Gastrocnemius medialis (tissue), 4 donors: ENCODE measurements at regions not wholly inside any gene's neighbourhood (a gene's known extent, or its start where the extent isn't known, plus 50 kb on each side); places are given as distances from the start of the nearest gene placed in this dataset.

Source experiments
- ATAC-seq, 2 donors: fragments of 150-250 bp; one replicate each; pipeline ENCODE4 v1.9.1; 2016
- DNase-seq, 2 donors: peaks; one replicate each; pipeline ENCODE4 v3.0.0-alpha.2; 2019
- H3K27ac ChIP-seq, 4 donors: fragments of 200-600 bp; sonication (generic); 1 replicate in 1 of 4; 2 replicates in 3 of 4; pipeline ENCODE4 v1.5.1; 2016 to 2018; ENCODE audit warnings: mild to moderate bottlenecking in 2 of 4, moderate library complexity in 1 of 4
- H3K27me3 ChIP-seq, 3 donors: fragments of 200-600 bp; sonication (generic) in 2 of 3; 1 replicate in 1 of 3; 2 replicates in 2 of 3; pipeline versions ENCODE4 v1.5.1 to v1.6.0; 2016 to 2019; ENCODE audit warnings: mild to moderate bottlenecking in 1 of 3, moderate library complexity in 1 of 3
- H3K36me3 ChIP-seq, 2 donors: fragments of 200-600 bp; sonication (generic) in 1 of 2; one replicate each; pipeline ENCODE4 v1.5.1; 2017 to 2018
- H3K4me1 ChIP-seq, 2 donors: fragments of 200-600 bp; sonication (generic) in 1 of 2; one replicate each; pipeline ENCODE4 v1.5.1; 2016 to 2017; ENCODE audit warnings: mild to moderate bottlenecking in 2 of 2
- H3K4me3 ChIP-seq, 4 donors: fragments of 200-600 bp; sonication (generic) in 3 of 4; 1 replicate in 1 of 4; 2 replicates in 3 of 4; pipeline ENCODE4 v1.5.1; 2016 to 2019; ENCODE audit warnings: mild to moderate bottlenecking in 2 of 4
- H3K9me3 ChIP-seq, 3 donors: fragments of 200-600 bp; sonication (generic) in 2 of 3; 1 replicate in 1 of 3; 2 replicates in 2 of 3; pipeline ENCODE4 v1.5.1; 2016 to 2019
- CTCF ChIP-seq, 5 experiments: fragments of 450-650 bp in 3 of 5; fragments of 200-600 bp in 2 of 5; sonication (generic) in 2 of 5; IDR thresholded peaks in 4 of 5; conservative IDR thresholded peaks in 1 of 5; 1 replicate in 4 of 5; 2 replicates in 1 of 5; pipeline ENCODE4 v1.5.1; 2016 to 2019; ENCODE audit warnings: antibody characterized with exemption in 5 of 5, mild to moderate bottlenecking in 3 of 5, moderate library complexity in 3 of 5
- POLR2A ChIP-seq, 2 donors: fragments of 450-650 bp; IDR thresholded peaks; one replicate each; pipeline ENCODE4 v1.6.1; 2017; ENCODE audit warnings: antibody characterized with exemption in 2 of 2, mild to moderate bottlenecking in 2 of 2, moderate library complexity in 2 of 2
- in situ Hi-C, 4 donors: fragments of 200-750 bp; cut with MboI; loops; one replicate each; pipeline versions ENCODE4 v1.15.0 to v1.8.0; 2017; ENCODE audit warnings: low sequenced_read_pairs in 4 of 4
- intact Hi-C: fragments of 100-400 bp; cut with DNase I; formaldehyde crosslinking; loops from one replicate; pipeline ENCODE4 v1.15.1; 2023; ENCODE audit warnings: low total_unique reads

GRCh38 chr5:68465934-68466551 is 250.5 kb downstream of the PIK3R1 start:
- intact Hi-C loops = no loop called here
- no peaks in the 10 kb centered on the region for H3K27me3 ChIP-seq

GRCh38 chr5:68467208-68467607 is 251.7 kb downstream of the PIK3R1 start:
- H3K4me3 ChIP-seq = no peak overlapping the region
- DNase-seq (no peak), ATAC-seq (no peak)
- TF ChIP-seq POLR2A (IDR thresholded peaks at IDR 0.05) (no peak), CTCF (IDR thresholded peaks at IDR 0.05 in 4 of 5, conservative IDR thresholded peaks at IDR 0.05 in 1 of 5) (no peak)
- no peak overlapping the region for H3K27ac ChIP-seq
- intact Hi-C loops (no loop called here), in situ Hi-C loops (loop anchor here in 3 of 4 donors (10.0 to 25.0 kb wide), 3 partner anchors 980 to 1230 kb away; no protein-coding TSS in a partner anchor)
- no peaks in the 10 kb centered on the region for H3K27me3 ChIP-seq
- no peaks in the 10 kb centered on the region for H3K9me3 ChIP-seq
- H3K36me3 ChIP-seq = no peaks in the 10 kb centered on the region
- no peaks in the 10 kb centered on the region for H3K4me1 ChIP-seq

More at GRCh38 chr5:68465934-68466551, 250.5 kb downstream of the PIK3R1 start:
- H3K4me1 ChIP-seq = no peaks in the 10 kb centered on the region
- in situ Hi-C loops = loop anchor here in 3 of 4 donors (10.0 to 25.0 kb wide), 3 partner anchors 979 to 1229 kb away; no protein-coding TSS in a partner anchor
- no peaks in the 10 kb centered on the region for H3K36me3 ChIP-seq
- DNase-seq = no peak
- no peak overlapping the region for H3K27ac ChIP-seq
- TF ChIP-seq POLR2A (IDR thresholded peaks at IDR 0.05) (no peak), CTCF (IDR thresholded peaks at IDR 0.05 in 4 of 5, conservative IDR thresholded peaks at IDR 0.05 in 1 of 5) (no peak)
- H3K9me3 ChIP-seq = no peaks in the 10 kb centered on the region
- no peak for ATAC-seq
- no peak overlapping the region for H3K4me3 ChIP-seq

- H3K36me3 ChIP-seq = no peaks in the 10 kb centered on the region
- TF ChIP-seq CTCF (IDR thresholded peaks at IDR 0.05 in 4 of 5, conservative IDR thresholded peaks at IDR 0.05 in 1 of 5) (no peak), POLR2A (IDR thresholded peaks at IDR 0.05) (no peak)
- H3K27me3 ChIP-seq = no peaks in the 10 kb centered on the region
- no peaks in the 10 kb centered on the region for H3K4me1 ChIP-seq
- in situ Hi-C loops = loop anchor here in 3 of 4 donors (10.0 to 25.0 kb wide), 3 partner anchors 980 to 1230 kb away; no protein-coding TSS in a partner anchor
- no peaks in the 10 kb centered on the region for H3K9me3 ChIP-seq
- H3K4me3 ChIP-seq = no peak overlapping the region
- no peak for DNase-seq
- intact Hi-C loops = no loop called here
- H3K27ac ChIP-seq = no peak overlapping the region
- ATAC-seq = no peak
Observed at GRCh38 chr5:68467794-68468193, 252.2 kb downstream of the PIK3R1 start.

- Histone ChIP-seq H3K27me3 (no peaks in the 10 kb centered on the region), H3K9me3 (no peaks in the 10 kb centered on the region), H3K4me3 (no peak overlapping the region), H3K36me3 (no peaks in the 10 kb centered on the region), H3K27ac (no peak overlapping the region), H3K4me1 (no peaks in the 10 kb centered on the region)
- in situ Hi-C loops = loop anchor here in 3 of 4 donors (10.0 to 25.0 kb wide), 3 partner anchors 981 to 1231 kb away; no protein-coding TSS in a partner anchor
- ATAC-seq (no peak), DNase-seq (no peak)
- TF ChIP-seq POLR2A (IDR thresholded peaks at IDR 0.05) (no peak), CTCF (IDR thresholded peaks at IDR 0.05 in 4 of 5, conservative IDR thresholded peaks at IDR 0.05 in 1 of 5) (no peak)
- intact Hi-C loops = no loop called here
Observed at GRCh38 chr5:68468322-68468721, 252.8 kb downstream of the PIK3R1 start.
